MCF 10A (cell line): ENCODE measurements at regions not wholly inside any gene's neighbourhood (a gene's known extent, or its start where the extent isn't known, plus 50 kb on each side); places are given as distances from the start of the nearest gene placed in this dataset.
A peak's percentile ranks its signal among the peaks of the same experiment; 100 is the strongest.

ENCODE experiments used
- BruUV-seq: library from RNA; stranded (reverse); fragments of 400-500 nt; replicated peaks from 2 replicates; lab custom pipeline; 2021; lab: Mats Ljungman, UMichigan
- CTCF ChIA-PET: fragments of 300-600 bp; sonication (Branson Sonifier 250); formaldehyde crosslinking; extraction: SDS; loops from one replicate; lab custom pipeline; 2021; ENCODE audit warnings: antibody characterized with exemption, inconsistent platforms; lab: Yijun Ruan, JAX
- POLR2A ChIA-PET: fragments of 300-600, 350-650 bp; sonication (Branson Sonifier 250); formaldehyde crosslinking; extraction: SDS; loops from one replicate; lab custom pipeline; 2020; ENCODE audit warnings: antibody characterized with exemption, inconsistent platforms; lab: Yijun Ruan, JAX
- DNase-seq: peaks from one replicate; pipeline ENCODE4 v3.0.0-alpha.2; 2018; ENCODE audit not compliant: unreplicated experiment
- H3K27ac Mint-ChIP-seq: one replicate; pipeline ENCODE4 v1.8.0; 2022; ENCODE audit warnings: mild to moderate bottlenecking, low read depth, mixed read lengths; ENCODE audit not compliant: unreplicated experiment
- H3K27me3 Mint-ChIP-seq: one replicate; pipeline ENCODE4 v1.8.0; 2022; ENCODE audit warnings: mixed read lengths; ENCODE audit not compliant: insufficient read depth, unreplicated experiment
- H3K36me3 Mint-ChIP-seq: one replicate; pipeline ENCODE4 v1.8.0; 2022; ENCODE audit warnings: mild to moderate bottlenecking, moderate library complexity, mixed read lengths; ENCODE audit not compliant: insufficient read depth, unreplicated experiment
- H3K4me1 Mint-ChIP-seq: one replicate; pipeline ENCODE4 v1.8.0; 2022; ENCODE audit warnings: mixed read lengths; ENCODE audit not compliant: insufficient read depth, unreplicated experiment
- H3K4me3 Mint-ChIP-seq: one replicate; pipeline ENCODE4 v1.8.0; 2022; ENCODE audit warnings: mild to moderate bottlenecking, moderate library complexity, mixed read lengths; ENCODE audit not compliant: unreplicated experiment
- H3K9me3 Mint-ChIP-seq: one replicate; pipeline ENCODE4 v1.8.0; 2022; ENCODE audit warnings: mixed read lengths; ENCODE audit not compliant: unreplicated experiment
- CTCF ChIP-seq: fragments of 200-600 bp; IDR thresholded peaks from one replicate; pipeline ENCODE4 v1.8.0; 2022; ENCODE audit warnings: antibody characterized with exemption, mild to moderate bottlenecking; ENCODE audit not compliant: unreplicated experiment
- intact Hi-C: fragments of 100-400 bp; cut with micrococcal nuclease; formaldehyde crosslinking; loops from 2 replicates; pipeline ENCODE4 v1.14.1; 2022

- POLR2A ChIA-PET = interaction anchor here (0.7 to 1.3 kb wide), 3 partner anchors 69 to 574 kb away, joined by 3 to 4 read pairs (median 3); no protein-coding TSS in a partner anchor
- DNase-seq = peak; percentile 54
- Mint-ChIP-seq H3K27ac (no peak overlapping the region), H3K4me1 (no peaks in the 10 kb centered on the region), H3K36me3 (no peaks in the 10 kb centered on the region), H3K9me3 (no peaks in the 10 kb centered on the region), H3K27me3 (peaks cover 13% of the 10 kb centered on the region), H3K4me3 (no peak overlapping the region)
- no TSS peak for BruUV-seq
- CTCF ChIA-PET = interaction anchor here (0.6 to 7.9 kb wide), 42 partner anchors 9 to 1272 kb away, joined by 3 to 102 read pairs (median 3); no protein-coding TSS in a partner anchor
- peak; percentile 73 for TF ChIP-seq CTCF
- intact Hi-C loops = loop anchor here (1.0 to 2.0 kb wide), 4 partner anchors 61 to 575 kb away; no protein-coding TSS in a partner anchor
Measured at GRCh38 chr15:59751552-59752413, 62.7 kb upstream of the BNIP2 start.

DNA sequence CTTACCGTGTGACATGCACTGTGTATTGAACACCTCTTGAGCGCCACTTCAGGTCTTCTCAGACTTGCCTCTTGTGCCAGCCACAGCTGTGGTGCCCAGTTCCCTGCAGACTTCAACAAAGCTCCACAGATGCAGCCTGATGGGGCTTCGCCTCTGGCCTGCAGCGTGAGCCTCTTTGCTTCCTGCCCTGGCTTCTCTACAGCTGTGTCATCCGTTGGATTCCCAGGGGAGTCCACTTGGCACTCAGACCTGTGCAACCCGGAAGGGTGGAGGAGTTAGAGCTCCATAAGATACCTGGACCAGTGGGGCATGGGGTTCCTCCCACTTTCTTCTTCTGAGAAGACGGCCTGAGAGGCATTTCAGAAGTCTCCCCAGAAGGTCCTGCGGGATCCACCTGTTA lies 57.7 kb upstream of the BNIP2 start:
- TF ChIP-seq CTCF = no peak
- H3K36me3 Mint-ChIP-seq = no peaks in the 10 kb centered on the region
- POLR2A ChIA-PET = no interaction called here

GRCh38 chr15:59741274-59741906 lies 52.3 kb upstream of the BNIP2 start:
- DNase-seq = peak; percentile 57
- intact Hi-C loops = loop anchor here (1.0 kb wide), 1 partner anchor 585 kb away; no protein-coding TSS in a partner anchor
- Mint-ChIP-seq H3K9me3 (peaks cover 12% of the 10 kb centered on the region), H3K27ac (no peak overlapping the region), H3K27me3 (no peaks in the 10 kb centered on the region), H3K36me3 (no peaks in the 10 kb centered on the region), H3K4me1 (no peaks in the 10 kb centered on the region), H3K4me3 (no peak overlapping the region)
- ChIA-PET POLR2A (interaction anchor here (0.6 to 1.4 kb wide), 5 partner anchors 15 to 175 kb away, joined by 3 to 6 read pairs (median 3); no protein-coding TSS in a partner anchor), CTCF (interaction anchor here (0.6 to 5.0 kb wide), 28 partner anchors 10 to 1759 kb away, joined by 3 to 49 read pairs (median 4); no protein-coding TSS in a partner anchor)
- no TSS peak for BruUV-seq
- TF ChIP-seq CTCF = peak; percentile 43

More for the DNA sequence above, 57.7 kb upstream of the BNIP2 start:
- DNase-seq = no peak
- H3K4me1 Mint-ChIP-seq = no peaks in the 10 kb centered on the region
- no TSS peak for BruUV-seq
- CTCF ChIA-PET = interaction anchor here (0.6 to 2.2 kb wide), 5 partner anchors 54 to 582 kb away, joined by 3 to 8 read pairs (median 4); partner anchors contain the start of gene GTF2A2
- intact Hi-C loops = no loop called here
- peaks cover 13% of the 10 kb centered on the region for H3K27me3 Mint-ChIP-seq
- H3K9me3 Mint-ChIP-seq = peaks cover 12% of the 10 kb centered on the region
- H3K27ac Mint-ChIP-seq = no peak overlapping the region
- no peak overlapping the region for H3K4me3 Mint-ChIP-seq
